GM21786 (cell line): ENCODE measurements at regions not wholly inside any gene's neighbourhood (a gene's known extent, or its start where the extent isn't known, plus 50 kb on each side); places are given as distances from the start of the nearest gene placed in this dataset.
"Not testable (repeated sequence)": the region's sequence is repeated elsewhere in the genome, so short reads cannot be mapped to it uniquely, and the experiment has no call there.

ENCODE experiments used
- ATAC-seq: cut with Tn5 transposase; IDR thresholded peaks from one replicate; pipeline ENCODE4 v1.9.1; 2021; ENCODE audit not compliant: unreplicated experiment

DNA sequence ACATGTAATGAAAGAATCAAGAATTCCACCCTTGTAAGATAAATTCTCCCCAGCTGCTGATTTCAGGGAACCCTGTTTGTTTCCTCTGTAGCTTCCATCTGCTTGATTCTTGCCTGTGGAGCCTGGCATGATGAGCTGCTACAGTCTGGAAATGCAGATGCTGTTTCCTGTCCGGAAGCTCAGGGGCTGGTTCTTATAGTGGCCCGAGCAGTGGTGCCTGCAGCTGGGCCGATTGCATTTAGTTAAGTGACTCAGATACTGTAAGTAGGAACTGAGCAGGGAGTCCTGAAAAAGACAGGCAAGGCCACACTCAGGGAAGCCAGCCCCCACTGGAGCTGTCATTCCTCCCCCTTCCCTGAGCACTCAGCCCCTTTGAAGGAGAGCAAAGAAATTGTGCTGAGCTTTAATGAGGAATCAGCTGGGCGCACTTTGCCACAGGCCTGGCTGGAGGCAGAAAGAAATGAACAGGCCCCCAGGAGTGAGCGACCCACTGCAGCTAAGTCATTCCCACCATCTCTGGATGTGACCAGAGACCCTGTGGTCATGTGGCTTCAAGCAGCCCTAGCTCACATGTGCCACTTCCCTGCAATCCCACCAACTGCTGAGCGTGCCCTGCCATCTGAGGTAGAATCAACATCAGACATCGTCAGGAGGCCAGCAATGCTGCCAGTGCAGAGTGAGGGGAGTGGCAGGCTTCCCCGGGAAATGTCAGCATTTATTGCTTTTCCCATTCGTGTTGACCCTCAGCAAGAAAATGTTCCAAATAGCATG is 206.0 kb upstream of the WWC1 start:
- ATAC-seq: no peak

DNA sequence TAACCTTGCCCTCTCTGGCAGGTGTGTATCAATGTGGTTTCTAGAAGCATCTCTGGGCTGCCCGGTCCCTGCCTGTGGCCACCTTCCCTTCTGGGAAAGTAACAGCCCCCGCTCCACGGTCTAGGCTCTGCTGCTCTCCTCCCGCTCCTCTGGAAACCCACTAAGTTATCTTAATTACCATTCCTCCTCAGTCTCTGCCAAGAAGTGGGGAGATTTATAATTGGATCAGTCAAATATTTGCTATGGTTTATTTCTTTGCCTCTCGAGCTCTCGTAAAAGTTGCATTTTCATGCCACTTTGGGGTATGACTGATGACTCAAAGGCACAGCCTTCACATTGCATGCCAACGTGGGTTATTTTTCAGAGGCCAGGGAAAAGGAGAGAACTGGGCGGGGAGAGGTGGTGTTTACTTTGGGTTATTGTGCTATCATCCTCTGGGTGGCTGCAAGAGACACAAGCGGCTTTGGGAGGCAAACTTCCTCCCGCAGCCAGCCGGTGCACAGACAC is 205.3 kb upstream of the WWC1 start:
- ATAC-seq: no peak

DNA sequence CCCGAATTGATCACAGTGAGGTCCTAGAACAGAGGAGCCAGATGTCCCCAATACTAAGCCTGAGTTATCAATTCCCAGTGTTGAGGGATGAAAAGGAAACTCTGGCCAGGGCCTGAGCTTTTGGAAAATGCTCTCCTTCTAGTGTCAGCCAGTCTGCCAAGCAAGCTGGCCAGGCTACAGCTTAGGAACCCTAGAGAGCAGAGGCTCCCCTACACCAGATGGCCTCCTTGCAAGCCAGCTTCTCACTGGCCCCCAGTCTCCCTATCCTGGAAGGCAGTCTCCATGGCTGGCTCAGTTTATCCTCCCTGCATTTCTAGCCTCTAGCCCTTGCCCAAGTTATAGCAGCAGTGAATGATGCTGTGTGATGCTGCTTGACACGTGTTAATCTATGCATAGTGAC is 204.7 kb upstream of the WWC1 start:
- no peak for ATAC-seq

DNA sequence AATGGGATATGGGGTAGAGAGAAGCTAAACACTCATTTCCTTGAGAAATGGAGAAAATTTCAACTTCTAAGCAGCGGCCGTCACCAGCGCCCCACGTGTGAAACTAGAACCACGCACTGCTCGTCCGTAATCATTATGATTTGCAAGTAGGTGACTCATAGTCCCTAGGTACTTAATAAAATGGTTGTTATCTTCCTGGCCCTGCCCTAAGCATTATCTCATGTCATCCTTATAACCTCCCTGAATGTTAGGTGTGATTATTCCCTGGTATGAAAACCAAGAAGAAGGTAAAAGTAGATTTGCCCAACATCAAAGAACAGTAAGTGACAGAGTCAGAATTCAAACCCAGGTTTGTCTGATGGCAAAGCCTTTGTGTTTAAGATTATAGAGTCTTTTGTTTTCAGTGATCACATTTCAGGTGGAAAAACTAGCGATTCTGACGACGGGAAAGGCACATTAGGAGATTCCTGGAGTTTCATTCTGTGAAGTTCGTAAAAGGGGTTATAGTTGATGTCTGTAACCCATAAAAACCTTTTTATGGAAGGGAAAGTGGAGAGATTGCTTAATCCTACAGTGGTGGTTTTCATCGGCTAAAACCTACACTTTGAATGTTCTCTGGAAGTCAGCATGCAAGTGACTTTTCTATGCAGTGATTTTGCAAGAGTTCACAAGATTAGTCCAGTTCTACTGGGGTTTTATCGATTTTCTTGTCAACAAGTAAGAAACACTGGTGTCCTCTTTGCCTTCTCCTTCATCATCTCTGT is 202.9 kb upstream of the WWC1 start:
- ATAC-seq: no peak

DNA sequence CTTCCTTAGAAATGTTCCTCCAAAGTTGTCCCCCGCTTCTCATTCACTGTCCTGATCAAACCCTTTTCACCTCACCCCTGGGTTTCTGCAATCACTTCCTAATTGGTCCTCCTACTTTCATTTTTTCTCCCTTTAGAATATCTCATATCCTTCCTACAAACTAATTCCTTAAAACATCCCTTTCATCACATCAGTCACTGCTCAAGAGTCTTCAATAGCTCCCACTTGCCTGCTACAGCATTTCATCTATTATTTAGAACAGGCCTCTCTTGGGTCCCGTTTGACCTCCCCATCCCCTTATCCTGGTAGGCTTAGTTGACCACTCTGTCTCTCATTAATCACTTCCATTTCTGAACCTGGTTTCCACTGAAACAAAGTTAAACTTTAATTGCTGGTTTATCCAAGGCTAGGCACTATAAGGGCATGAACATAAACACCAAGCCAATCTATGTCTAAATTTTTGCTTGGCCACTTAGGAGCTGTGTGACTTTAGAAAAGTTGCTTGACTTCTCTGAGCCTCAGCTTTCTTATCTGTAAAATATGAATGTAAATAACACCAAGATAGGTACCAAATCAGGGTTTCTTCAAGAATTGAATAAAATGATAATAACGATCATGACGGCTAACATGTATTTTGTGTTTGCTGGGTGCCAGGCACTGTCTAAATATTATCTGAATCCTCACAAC is 202.1 kb upstream of the WWC1 start:
- ATAC-seq: no peak

DNA sequence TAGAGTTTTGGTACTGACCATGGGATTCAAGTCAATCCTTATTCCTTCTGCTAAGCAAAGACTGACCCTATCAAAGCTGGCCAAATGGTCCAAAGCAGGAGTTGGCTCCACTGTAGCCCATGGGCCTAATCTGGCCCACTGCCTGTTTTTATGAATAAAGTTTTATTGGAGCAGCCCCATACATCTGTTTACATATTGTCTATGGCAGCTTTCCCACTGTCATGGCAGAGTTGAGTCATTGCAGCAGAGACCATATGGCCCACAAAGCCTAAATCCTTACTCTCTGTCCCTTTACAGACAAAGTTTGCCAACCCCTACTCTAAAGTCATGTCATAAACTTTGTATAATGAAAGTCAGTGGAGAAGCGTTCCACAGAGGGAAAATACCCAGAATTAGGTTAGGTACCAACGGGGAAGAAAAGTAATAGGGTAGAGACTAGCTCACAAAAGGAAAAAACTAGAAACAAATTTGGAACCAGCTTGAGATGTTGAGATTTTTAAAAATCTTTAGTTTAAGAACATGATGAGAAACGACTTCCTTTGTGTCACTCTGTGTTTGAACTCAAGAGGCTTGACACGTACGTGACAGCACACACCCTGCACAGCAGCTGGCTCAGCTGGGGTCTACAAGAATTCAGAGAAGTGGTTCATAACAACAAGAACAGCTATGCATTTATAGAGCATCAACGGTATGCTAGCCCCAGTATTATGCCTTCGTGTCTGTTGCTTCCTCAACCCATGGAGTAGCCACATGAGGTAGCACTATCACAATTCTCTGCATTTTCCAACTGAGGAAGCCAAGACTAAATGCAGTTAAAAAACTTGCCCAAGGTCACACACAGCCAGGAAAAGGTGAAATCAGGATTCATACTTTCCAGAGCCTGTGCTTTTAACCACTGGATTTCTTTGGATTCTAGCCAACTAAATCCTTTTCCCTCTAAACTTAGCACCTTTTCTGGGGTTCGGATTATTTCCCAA is 198.9 kb upstream of the WWC1 start:
- no peak for ATAC-seq

DNA sequence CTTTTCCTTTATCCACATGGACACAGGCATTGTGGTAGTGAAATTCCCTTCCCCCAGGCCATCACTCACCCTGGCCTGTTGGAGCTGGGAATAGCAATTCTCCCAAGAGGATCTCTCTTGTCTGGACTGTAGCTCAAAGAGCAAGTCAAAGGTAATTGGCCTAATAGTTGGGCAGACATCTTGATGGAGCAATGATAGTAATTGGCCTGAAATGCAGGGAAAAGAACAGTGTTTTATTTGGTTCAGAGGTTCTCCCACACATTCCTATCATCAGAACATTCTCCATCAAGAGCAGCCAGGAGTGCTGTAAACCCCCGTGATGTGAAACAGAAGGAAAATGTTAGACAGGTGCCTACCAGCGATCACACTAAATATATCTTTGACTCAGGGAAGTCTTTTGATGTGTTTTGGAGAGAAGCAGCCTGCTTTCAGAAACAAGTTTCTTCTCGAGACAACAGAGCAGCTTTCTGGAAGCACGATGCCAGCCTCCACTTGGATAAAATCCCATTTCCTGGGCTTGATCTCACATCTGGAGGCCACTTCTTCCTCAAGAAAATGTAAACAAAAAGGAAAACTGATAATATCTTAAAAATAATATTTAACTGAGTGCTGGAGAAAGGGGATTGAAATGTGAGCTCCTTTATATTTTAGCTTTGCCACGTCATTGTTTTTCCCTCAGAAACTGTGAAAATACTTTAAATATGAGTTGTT is 198.1 kb upstream of the WWC1 start:
- no peak for ATAC-seq

DNA sequence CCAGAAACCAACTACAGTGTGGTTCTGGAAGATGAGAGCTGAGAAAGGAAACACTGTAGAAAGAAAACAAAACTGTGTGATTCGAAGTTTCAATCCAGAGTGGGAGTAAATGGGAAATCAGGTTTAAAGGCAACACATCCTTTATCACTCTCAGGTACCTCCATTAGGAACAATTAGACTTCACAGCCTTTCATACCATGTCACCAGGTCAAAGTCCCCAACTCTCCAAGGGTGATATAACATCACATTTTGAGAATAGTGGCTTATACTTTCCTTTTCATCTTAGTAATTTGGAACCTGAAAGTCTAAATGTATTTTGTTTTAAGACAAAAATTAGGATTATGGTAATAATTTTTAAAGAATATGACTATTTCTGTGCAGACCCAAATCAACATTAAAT is 194.9 kb upstream of the WWC1 start:
- ATAC-seq: no peak

DNA sequence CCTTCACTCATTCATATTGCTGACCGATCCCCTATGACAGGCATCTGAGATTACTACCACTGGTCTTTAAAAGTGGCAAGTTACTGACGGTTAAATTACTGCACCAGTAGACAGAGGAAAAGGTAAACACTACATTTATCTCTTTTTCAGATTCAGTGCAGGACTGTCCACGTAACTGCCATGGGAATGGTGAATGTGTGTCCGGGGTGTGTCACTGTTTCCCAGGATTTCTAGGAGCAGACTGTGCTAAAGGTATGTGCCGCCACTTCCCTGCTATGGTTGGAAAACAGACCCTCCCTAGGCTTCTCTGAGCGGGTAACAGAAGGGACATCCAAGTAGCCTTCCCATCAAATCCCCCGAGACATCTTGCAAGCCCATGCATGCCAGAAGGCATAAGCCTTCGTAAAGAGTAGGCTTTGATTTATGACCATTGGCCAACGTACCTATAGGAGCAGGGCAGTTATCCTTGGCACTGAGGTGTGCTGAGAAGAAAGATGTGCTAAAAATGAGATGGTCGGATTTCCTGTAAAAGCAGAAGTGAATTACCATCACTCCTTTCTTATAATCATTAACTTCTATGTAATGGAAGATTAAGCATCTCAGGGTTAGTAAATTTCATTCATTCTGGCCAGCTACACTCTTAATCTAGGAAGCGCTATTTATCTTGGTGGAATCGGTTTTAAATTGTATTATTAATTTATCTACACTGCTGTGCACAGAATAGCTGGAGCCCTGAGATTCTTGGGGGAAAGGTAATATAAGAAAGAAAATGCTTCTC is 193.4 kb upstream of the WWC1 start:
- no peak for ATAC-seq

DNA sequence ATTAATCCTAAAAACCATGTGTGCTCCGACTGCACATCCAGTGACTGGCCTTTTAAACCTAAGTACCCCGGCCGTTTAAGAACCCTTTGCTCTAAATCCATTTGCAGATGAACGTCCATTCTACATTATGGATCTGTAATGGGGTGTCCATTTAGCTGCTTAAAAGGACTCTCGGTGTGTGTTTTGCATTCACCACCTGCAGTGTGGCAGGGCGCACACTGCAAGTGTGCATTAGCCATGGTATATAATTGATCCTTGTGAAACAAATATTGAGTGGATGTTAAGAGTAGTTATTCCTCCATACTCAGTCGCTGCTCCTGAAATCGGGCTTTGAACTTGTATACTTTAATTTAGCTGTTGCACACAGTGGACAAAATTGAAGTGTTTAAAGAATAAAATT is 190.1 kb upstream of the WWC1 start:
- no peak for ATAC-seq

DNA sequence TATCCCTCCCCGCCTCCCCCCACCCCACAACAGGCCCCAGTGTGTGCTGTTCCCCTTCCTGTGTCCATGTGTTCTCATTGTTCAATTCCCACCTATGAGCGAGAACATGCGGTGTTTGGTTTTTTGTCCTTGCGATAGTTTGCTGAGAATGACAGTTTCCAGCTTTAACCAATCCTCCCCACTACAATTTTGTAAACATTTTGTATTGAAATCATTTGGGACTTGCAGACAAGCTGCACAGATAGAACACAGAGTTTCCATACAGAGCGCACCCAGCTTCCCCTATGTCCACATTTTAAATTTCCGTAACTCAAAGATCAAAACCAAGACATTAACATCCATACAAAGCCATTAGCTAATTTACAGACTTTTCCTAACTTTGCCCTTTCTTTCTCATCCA is 188.4 kb upstream of the WWC1 start:
- not testable (repeated sequence) for ATAC-seq

DNA sequence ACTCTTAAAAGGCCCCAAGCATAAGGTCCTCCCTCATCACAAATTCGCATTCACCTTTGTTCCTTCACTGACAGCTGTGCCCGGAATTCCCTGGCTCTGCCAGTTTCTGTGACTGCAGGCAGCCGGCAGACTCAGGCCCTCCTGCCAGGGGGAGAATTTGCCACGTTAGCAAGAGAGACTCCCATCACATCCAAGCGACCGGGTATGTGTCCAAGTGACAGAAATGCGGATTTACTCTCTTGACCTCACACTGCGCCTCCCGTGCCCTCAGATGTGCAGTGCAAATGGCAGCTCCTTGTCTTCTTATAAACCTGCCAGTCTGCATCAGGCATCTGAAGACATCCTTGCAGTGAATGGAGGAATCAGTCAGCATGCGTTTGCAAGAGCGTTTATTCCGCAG is 187.1 kb upstream of the WWC1 start:
- ATAC-seq: no peak

DNA sequence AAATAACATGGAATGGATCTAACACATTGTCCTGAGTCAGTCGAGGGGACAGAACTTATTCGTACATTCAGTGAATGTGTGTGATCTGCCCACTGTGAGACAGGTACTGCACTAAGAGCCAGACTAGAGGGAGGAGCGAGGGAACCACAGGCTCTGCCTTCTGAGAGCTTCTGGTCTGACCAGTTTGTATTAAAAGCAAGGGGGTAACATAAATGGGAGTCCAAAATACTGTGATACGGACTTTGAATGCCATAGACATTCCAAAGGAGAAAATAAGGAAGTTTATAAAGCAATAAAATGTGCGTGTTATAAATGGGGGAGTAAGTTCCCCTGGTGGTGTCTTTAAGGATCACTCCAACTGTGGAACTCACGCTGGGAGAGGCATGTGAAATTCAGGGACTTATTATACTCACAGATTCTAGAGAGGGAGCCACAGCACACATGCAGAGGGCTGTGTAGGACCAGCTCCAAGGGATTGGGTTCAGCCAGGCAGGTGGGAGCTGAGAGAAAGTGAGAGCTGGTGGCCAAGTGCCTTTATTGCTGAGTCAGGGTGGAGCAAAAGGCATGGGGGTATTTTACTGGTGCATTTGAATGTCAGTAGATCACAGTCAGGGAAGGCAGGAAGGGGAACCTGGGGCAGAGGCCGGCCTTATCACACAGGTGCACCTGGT is 186.5 kb upstream of the WWC1 start:
- ATAC-seq: no peak

DNA sequence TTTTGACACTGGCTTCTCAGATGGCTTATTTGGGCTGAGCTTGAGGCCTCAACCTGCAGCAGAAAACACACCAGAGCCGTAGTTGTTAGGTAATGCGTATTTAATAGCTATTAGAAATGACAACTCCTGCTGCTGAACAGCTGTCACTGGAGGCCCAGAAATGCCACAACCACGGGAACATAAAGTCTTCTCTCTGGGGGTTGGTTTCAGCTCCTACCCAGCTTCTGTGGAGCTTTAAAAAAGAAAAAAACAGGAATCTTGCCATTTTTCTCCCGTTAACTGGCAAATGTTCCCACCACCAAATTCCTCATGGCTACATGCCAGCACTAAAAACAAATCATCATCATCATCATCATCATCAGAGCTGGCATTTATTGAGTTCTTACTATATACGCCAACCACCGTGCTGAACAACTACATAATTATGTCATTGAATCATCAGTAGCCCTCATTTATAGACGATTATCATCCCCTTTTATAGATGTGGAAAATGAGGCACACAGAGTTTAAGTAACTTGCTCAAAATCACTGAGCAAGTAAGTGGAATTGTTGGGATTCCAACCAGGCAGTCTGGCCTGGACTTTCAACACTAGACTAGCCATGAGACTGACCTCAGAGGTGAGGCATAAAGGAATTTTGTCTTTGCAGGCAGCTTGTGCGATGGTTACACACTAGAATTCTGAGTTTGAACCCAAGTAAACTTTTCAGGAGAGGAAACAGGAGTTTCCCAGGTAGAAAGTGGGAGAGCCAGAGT is 185.3 kb upstream of the WWC1 start:
- no peak for ATAC-seq

DNA sequence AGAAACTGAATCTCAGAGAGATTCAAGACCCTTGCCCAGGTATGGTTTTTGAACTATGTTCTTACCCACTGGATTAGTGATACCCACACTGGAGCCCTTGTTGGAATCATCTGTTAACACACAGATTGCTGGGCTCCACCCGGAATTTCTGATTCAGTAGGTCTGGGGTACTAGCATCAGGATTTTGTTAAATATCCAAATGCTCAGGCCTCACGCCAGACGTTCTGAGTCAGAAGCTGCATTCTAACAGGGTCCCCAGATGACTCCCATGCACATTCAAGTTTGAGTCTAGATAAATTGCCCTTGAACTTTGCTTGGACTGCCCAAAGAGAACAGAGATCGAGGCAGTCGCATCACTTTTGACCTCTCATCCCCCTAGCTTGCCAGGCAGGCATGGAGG is 182.0 kb upstream of the WWC1 start:
- ATAC-seq: no peak

DNA sequence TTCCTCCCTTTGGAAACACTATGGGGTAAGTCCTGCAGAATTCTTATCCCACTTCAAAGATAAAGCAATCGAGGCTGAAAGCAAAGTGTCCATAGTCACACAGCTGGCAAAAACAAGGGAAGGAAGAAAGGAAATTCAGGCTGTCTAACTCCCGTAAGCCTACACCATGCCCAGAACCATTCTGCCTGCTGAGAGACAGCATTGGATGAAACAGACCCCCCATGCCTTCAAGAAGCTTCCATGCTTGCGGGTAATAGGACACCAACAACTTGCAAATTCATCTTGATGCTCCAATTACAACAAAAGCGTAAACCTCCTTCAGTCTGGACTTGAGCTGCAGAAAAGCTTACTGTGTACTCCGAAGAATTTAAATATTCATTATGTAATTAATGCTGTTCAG is 181.1 kb upstream of the WWC1 start:
- no peak for ATAC-seq

DNA sequence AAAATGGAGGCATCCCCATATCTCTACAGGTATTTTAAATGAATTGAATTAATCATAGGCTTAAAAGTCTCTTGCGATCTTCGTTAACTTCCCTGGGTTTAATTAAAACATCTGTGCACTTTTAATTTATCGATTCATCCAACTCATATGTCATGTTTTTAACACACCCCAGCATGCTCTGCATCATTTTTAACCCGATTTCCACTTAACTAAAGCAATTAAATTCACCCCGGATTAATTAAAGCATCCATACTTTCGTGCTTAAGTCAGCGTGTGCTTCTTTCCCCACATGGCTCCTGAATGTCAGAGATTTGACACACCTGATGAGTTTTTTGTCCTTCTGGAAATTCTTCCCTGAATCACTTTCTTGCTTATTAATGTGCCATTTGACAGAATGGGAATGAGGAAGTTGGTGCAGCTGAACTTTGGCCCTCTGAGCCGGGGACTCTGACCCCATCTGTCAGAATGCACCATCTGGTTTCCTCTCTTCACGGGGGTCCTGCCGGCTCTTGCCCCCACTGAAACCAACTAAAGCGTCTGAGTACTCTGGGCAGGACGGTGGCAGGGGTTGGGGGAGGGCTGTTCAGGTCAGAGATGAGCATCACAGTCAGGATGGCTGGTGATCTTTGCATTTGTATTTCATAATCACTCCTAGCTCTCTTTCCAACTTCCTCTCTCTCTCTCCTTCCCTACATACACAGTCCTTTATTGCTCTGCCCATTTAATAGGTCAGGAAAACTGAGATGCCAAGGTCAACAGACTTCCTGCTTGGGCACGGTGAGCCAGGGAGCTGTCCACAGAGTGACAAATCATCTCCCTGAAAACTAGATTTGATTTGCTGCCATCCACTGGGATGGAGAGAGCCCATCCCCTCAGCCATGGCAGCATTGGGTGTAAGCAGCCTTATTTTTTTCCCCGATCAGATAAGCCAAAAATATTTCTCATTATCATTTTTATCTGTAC is 180.3 kb upstream of the WWC1 start:
- ATAC-seq: no peak
